SK-N-SH treated with all-trans-retinoic acid at 6 μM for 48 hours (cell line): ENCODE measurements at regions not wholly inside any gene's neighbourhood (a gene's known extent, or its start where the extent isn't known, plus 50 kb on each side); places are given as distances from the start of the nearest gene placed in this dataset.

Experiments used
- ATAC-seq: fragments of 200-7000 bp; cut with Tn5 transposase; 3 replicates; pipeline ENCODE4 v1.9.1; 2020; ENCODE audit warnings: mild to moderate bottlenecking, moderate library complexity
- ARNTL ChIP-seq: fragments of 450-650 bp; formaldehyde crosslinking; IDR thresholded peaks from 2 replicates; pipeline ENCODE4 v1.5.0; 2020; ENCODE audit warnings: low read depth, mild to moderate bottlenecking, moderate library complexity, borderline replicate concordance
- BACH2 ChIP-seq: fragments of 250-450 bp; sonication (Bioruptor Pico); IDR thresholded peaks from 2 replicates; pipeline ENCODE4 v1.9.0; 2021; ENCODE audit warnings: mild to moderate bottlenecking, borderline replicate concordance
- CSDC2 ChIP-seq: fragments of 250-450 bp; sonication (Bioruptor Pico); IDR thresholded peaks from 2 replicates; pipeline ENCODE4 v1.5.0; 2020; ENCODE audit warnings: mild to moderate bottlenecking, moderate library complexity
- CSRNP3 ChIP-seq: fragments of 250-450 bp; sonication (Bioruptor Pico); IDR thresholded peaks from 2 replicates; pipeline ENCODE4 v1.5.1; 2021; ENCODE audit warnings: mild to moderate bottlenecking, moderate library complexity
- ESRRG ChIP-seq: fragments of 250-450 bp; sonication (Bioruptor Pico); IDR thresholded peaks from 2 replicates; pipeline ENCODE4 v1.6.1; 2021; ENCODE audit warnings: mild to moderate bottlenecking
- GLIS3 ChIP-seq: fragments of 250-450 bp; sonication (Bioruptor Pico); IDR thresholded peaks from 2 replicates; pipeline ENCODE4 v1.5.0; 2020; ENCODE audit warnings: mild to moderate bottlenecking, moderate library complexity
- ISL1 ChIP-seq: fragments of 250-450 bp; sonication (Bioruptor Pico); IDR thresholded peaks from 2 replicates; pipeline ENCODE4 v2.1.2; 2022; ENCODE audit warnings: mild to moderate bottlenecking, moderate library complexity
- OSR1 ChIP-seq: fragments of 250-450 bp; sonication (Bioruptor Pico); IDR thresholded peaks from 2 replicates; pipeline ENCODE4 v1.8.0; 2022; ENCODE audit warnings: moderate library complexity, mild to moderate bottlenecking, inconsistent platforms
- PPARA ChIP-seq: fragments of 250-450 bp; sonication (Bioruptor Pico); IDR thresholded peaks from 2 replicates; pipeline ENCODE4 v1.5.0; 2020; ENCODE audit warnings: mild to moderate bottlenecking, borderline replicate concordance
- RARB ChIP-seq: fragments of 250-450 bp; sonication (Bioruptor Pico); IDR thresholded peaks from 2 replicates; pipeline ENCODE4 v1.8.0; 2021; ENCODE audit warnings: mild to moderate bottlenecking, moderate library complexity
- TCF4 ChIP-seq: fragments of 250-450 bp; sonication (Bioruptor Pico); IDR thresholded peaks from 2 replicates; pipeline ENCODE4 v1.8.0; 2021; ENCODE audit warnings: mild to moderate bottlenecking, moderate library complexity, borderline replicate concordance
- TOX ChIP-seq: fragments of 250-450 bp; sonication (Bioruptor Pico); IDR thresholded peaks from 2 replicates; pipeline ENCODE4 v1.8.0; 2021; ENCODE audit warnings: mild to moderate bottlenecking, moderate library complexity, borderline replicate concordance
- ZC3H10 ChIP-seq: fragments of 250-450 bp; sonication (Bioruptor Pico); IDR thresholded peaks from 2 replicates; pipeline ENCODE4 v1.5.1; 2021; ENCODE audit warnings: mild to moderate bottlenecking, moderate library complexity
- ZFP3 ChIP-seq: fragments of 250-450 bp; sonication (Bioruptor Pico); IDR thresholded peaks from 2 replicates; pipeline ENCODE4 v1.5.0; 2020; ENCODE audit warnings: mild to moderate bottlenecking, moderate library complexity
- ZFP30 ChIP-seq: fragments of 450-650 bp; formaldehyde crosslinking; IDR thresholded peaks from 2 replicates; pipeline ENCODE4 v1.5.0; 2022; ENCODE audit warnings: mild to moderate bottlenecking, moderate library complexity
- ZNF565 ChIP-seq: fragments of 450-650 bp; formaldehyde crosslinking; conservative IDR thresholded peaks from 2 replicates; pipeline ENCODE4 v1.5.0; 2020; ENCODE audit warnings: low read depth, mild to moderate bottlenecking, moderate library complexity
- ZNF70 ChIP-seq: fragments of 450-650 bp; formaldehyde crosslinking; IDR thresholded peaks from 2 replicates; pipeline ENCODE4 v1.5.0; 2020; ENCODE audit warnings: mild to moderate bottlenecking, moderate library complexity
- ZNF8 ChIP-seq: fragments of 450-650 bp; formaldehyde crosslinking; IDR thresholded peaks from 2 replicates; pipeline ENCODE4 v1.5.0; 2020; ENCODE audit warnings: mild to moderate bottlenecking, moderate library complexity
- TF ChIP-seq, protein P1 (sequence below): fragments of 250-450 bp; sonication (Bioruptor Pico); IDR thresholded peaks from 2 replicates; pipeline ENCODE4 v1.5.0; 2020; ENCODE audit warnings: mild to moderate bottlenecking, moderate library complexity
- TF ChIP-seq, protein P2 (sequence below): fragments of 250-450 bp; sonication (Bioruptor Pico); IDR thresholded peaks from 2 replicates; pipeline ENCODE4 v1.5.1; 2020; ENCODE audit warnings: low read depth, mild to moderate bottlenecking, moderate library complexity

DNA sequence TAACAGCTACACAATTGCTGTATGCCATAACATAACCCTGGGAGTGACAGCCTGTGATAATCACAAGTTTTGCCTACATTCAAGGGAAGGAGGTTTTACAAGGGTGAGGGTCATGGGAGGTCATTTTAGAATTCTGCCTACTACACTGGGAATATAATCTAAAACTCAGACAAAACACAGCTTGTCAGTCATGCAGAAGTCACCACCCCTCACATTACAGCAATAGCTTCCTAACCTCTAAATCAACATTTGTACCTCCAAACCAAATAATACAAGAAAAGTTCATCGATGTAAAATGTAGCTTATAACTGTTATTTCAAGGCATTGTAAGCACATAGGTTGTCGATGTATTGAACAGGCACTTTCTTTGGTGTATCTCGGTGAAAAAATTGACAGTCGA lies 139.0 kb downstream of the FAM114A2 start (continued):
- TF ChIP-seq TOX (CRISPR knock-in tag) = no peak
- TF ChIP-seq RARB = no peak
- TF ChIP-seq GLIS3 (CRISPR knock-in tag) = no peak
- TF ChIP-seq ARNTL (CRISPR knock-in tag) = no peak
- no peak for TF ChIP-seq BACH2 (CRISPR knock-in tag)
- no peak for TF ChIP-seq ESRRG

DNA sequence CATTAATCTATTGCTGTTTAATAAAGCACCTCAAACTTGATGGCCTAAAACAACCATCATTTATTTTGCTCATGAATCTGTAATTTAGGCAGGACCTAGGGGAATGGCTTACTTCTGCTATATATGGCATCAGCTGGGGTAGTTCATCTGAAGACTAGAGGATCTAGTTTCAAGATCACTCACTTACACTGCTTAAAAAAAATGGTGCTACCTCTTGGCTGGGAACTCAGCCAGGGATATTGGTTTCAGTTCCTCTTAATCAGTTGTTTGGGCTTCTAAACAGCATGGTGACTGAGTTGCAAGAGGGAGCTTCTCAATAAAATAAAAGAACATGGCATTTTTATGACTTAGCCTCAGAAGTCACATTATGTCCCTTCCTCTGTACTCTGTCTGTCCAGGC lies 142.0 kb downstream of the FAM114A2 start:
- TF ChIP-seq ZFP30 = no peak
- TF ChIP-seq ZFP3 (CRISPR knock-in tag) = no peak
- no peak for TF ChIP-seq ZNF8 (CRISPR knock-in tag)
- TF ChIP-seq PPARA = no peak
- TF ChIP-seq TOX (CRISPR knock-in tag) = no peak
- no peak for TF ChIP-seq CSRNP3 (CRISPR knock-in tag)
- TF ChIP-seq ESRRG = no peak
- no peak for TF ChIP-seq ZC3H10 (CRISPR knock-in tag)
- TF ChIP-seq TCF4 = no peak
- TF ChIP-seq, protein P1, sequence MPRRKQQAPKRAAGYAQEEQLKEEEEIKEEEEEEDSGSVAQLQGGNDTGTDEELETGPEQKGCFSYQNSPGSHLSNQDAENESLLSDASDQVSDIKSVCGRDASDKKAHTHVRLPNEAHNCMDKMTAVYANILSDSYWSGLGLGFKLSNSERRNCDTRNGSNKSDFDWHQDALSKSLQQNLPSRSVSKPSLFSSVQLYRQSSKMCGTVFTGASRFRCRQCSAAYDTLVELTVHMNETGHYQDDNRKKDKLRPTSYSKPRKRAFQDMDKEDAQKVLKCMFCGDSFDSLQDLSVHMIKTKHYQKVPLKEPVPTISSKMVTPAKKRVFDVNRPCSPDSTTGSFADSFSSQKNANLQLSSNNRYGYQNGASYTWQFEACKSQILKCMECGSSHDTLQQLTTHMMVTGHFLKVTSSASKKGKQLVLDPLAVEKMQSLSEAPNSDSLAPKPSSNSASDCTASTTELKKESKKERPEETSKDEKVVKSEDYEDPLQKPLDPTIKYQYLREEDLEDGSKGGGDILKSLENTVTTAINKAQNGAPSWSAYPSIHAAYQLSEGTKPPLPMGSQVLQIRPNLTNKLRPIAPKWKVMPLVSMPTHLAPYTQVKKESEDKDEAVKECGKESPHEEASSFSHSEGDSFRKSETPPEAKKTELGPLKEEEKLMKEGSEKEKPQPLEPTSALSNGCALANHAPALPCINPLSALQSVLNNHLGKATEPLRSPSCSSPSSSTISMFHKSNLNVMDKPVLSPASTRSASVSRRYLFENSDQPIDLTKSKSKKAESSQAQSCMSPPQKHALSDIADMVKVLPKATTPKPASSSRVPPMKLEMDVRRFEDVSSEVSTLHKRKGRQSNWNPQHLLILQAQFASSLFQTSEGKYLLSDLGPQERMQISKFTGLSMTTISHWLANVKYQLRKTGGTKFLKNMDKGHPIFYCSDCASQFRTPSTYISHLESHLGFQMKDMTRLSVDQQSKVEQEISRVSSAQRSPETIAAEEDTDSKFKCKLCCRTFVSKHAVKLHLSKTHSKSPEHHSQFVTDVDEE = no peak
- no peak for TF ChIP-seq BACH2 (CRISPR knock-in tag)
- TF ChIP-seq RARB = no peak
- TF ChIP-seq OSR1 (CRISPR knock-in tag) = no peak
- no peak for TF ChIP-seq ISL1 (CRISPR knock-in tag)
- ATAC-seq = peak; percentile 60

DNA sequence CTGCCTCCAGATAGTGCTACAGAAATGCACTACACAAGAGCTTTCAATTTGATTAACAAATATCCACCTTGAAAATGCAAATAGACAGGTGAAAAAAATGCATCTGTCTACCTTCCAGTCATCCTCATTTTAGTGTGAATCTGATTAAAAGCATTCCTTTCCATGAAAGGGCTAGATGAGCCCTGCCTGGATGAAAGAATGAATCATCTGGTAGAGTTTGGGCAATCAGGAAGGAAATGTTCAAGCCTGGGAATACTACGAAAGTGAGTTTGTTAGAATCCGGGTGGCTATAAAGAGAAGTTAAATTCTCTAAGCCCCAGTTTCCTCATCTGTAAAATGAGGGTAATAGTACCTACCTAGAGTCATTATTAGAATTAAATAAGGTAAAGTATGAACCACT lies 142.6 kb downstream of the FAM114A2 start:
- TF ChIP-seq ZNF8 (CRISPR knock-in tag) (no peak), CSDC2 (CRISPR knock-in tag) (no peak), ISL1 (CRISPR knock-in tag) (no peak), ZC3H10 (CRISPR knock-in tag) (no peak), ZFP3 (CRISPR knock-in tag) (no peak), ARNTL (CRISPR knock-in tag) (no peak), ZNF565 (CRISPR knock-in tag) (no peak), GLIS3 (CRISPR knock-in tag) (no peak), ZFP30 (no peak), PPARA (no peak), ZNF70 (no peak), CSRNP3 (CRISPR knock-in tag) (no peak), RARB (no peak), BACH2 (CRISPR knock-in tag) (no peak)
- TF ChIP-seq, protein P2, sequence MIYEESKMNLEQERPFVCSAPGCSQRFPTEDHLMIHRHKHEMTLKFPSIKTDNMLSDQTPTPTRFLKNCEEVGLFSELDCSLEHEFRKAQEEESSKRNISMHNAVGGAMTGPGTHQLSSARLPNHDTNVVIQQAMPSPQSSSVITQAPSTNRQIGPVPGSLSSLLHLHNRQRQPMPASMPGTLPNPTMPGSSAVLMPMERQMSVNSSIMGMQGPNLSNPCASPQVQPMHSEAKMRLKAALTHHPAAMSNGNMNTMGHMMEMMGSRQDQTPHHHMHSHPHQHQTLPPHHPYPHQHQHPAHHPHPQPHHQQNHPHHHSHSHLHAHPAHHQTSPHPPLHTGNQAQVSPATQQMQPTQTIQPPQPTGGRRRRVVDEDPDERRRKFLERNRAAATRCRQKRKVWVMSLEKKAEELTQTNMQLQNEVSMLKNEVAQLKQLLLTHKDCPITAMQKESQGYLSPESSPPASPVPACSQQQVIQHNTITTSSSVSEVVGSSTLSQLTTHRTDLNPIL (CRISPR knock-in tag) = no peak
- TF ChIP-seq, all 23 proteins: peak for 0
- ATAC-seq = 0 out of 3 replicates have a peak, but pooled peaks have one; percentile 14

DNA sequence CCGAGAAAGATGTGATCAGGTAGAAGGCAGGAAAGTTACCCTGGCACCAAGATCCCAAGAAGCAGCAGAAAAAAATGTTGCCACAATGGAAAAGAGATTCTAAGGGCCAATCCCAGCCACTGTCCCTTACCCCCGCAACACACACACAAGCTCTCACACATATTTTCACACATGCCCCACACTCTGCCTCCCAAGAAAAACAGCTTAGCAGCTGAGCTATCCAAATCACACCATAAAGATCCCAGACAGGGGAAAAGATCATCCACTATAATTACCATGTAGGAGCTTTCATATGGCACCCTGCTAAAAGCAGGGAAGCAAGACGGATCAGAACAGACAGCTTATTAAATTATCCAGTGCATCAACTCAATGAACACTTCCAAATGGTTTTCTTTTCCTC lies 143.4 kb downstream of the FAM114A2 start:
- TF ChIP-seq ARNTL (CRISPR knock-in tag) (no peak), CSRNP3 (CRISPR knock-in tag) (no peak)
- no peak for ATAC-seq
